ENCODE measurements at regions not wholly inside any gene's neighbourhood (a gene's known extent, or its start where the extent isn't known, plus 50 kb on each side); places are given as distances from the start of the nearest gene placed in this dataset.
"Not testable (repeated sequence)": the region's sequence is repeated elsewhere in the genome, so short reads cannot be mapped to it uniquely, and the experiment has no call there.

- intact Hi-C loops (cut with DNase I): no loop called here
- no peaks in the 10 kb centered on the region for H3K9me3 ChIP-seq
- H3K4me3 ChIP-seq: no peak overlapping the region
- H3K27me3 ChIP-seq: no peaks in the 10 kb centered on the region
- TF ChIP-seq CTCF (IDR thresholded peaks at IDR 0.05) (no peak), POLR2AphosphoS5 (IDR thresholded peaks at IDR 0.05; ENCODE audit: insufficient read depth in 1 of 2, low read depth in 1 of 2) (no peak), POLR2A (IDR thresholded peaks at IDR 0.05) (no peak)
- DNase-seq (ENCODE audit: extremely low spot score in 2 of 2): no peak
- no peak overlapping the region for H3K27ac ChIP-seq
- no peaks in the 10 kb centered on the region for H3K4me1 ChIP-seq
- H3K36me3 ChIP-seq: no peaks in the 10 kb centered on the region
Observed at GRCh38 chr3:78317774-78318173, 1277.9 kb downstream of the ROBO2 start.

GRCh38 chr3:78322780-78323179 lies 1282.9 kb downstream of the ROBO2 start:
- TF ChIP-seq POLR2A (IDR thresholded peaks at IDR 0.05) (no peak), CTCF (IDR thresholded peaks at IDR 0.05) (no peak), POLR2AphosphoS5 (IDR thresholded peaks at IDR 0.05; ENCODE audit: insufficient read depth in 1 of 2, low read depth in 1 of 2) (no peak)
- H3K27me3 ChIP-seq: no peaks in the 10 kb centered on the region
- no peaks in the 10 kb centered on the region for H3K36me3 ChIP-seq
- DNase-seq (ENCODE audit: extremely low spot score in 2 of 2): no peak
- intact Hi-C loops (cut with DNase I): no loop called here
- no peaks in the 10 kb centered on the region for H3K4me1 ChIP-seq
- no peak overlapping the region for H3K4me3 ChIP-seq
- H3K27ac ChIP-seq: no peak overlapping the region
- no peaks in the 10 kb centered on the region for H3K9me3 ChIP-seq

- H3K36me3 ChIP-seq: no peaks in the 10 kb centered on the region
- intact Hi-C loops (cut with DNase I): no loop called here
- TF ChIP-seq CTCF (IDR thresholded peaks at IDR 0.05) (no peak), POLR2A (IDR thresholded peaks at IDR 0.05) (no peak)
- DNase-seq (ENCODE audit: extremely low spot score in 2 of 2): no peak
- no peaks in the 10 kb centered on the region for H3K9me3 ChIP-seq
- no peaks in the 10 kb centered on the region for H3K4me1 ChIP-seq
- H3K27me3 ChIP-seq: no peaks in the 10 kb centered on the region
- no peak overlapping the region for H3K4me3 ChIP-seq
- no peak overlapping the region for H3K27ac ChIP-seq
Observed at GRCh38 chr3:78337801-78338211, 1297.9 kb downstream of the ROBO2 start.

- no peak overlapping the region for H3K27ac ChIP-seq
- H3K4me1 ChIP-seq: no peaks in the 10 kb centered on the region
- intact Hi-C loops (cut with DNase I): no loop called here
- no peaks in the 10 kb centered on the region for H3K9me3 ChIP-seq
- TF ChIP-seq CTCF (IDR thresholded peaks at IDR 0.05) (no peak), POLR2AphosphoS5 (IDR thresholded peaks at IDR 0.05; ENCODE audit: insufficient read depth in 1 of 2, low read depth in 1 of 2) (no peak), POLR2A (IDR thresholded peaks at IDR 0.05) (no peak)
- H3K27me3 ChIP-seq: no peaks in the 10 kb centered on the region
- no peaks in the 10 kb centered on the region for H3K36me3 ChIP-seq
- DNase-seq (ENCODE audit: extremely low spot score in 2 of 2): no peak
- no peak overlapping the region for H3K4me3 ChIP-seq
Observed at GRCh38 chr3:78338405-78338804, 1298.5 kb downstream of the ROBO2 start.

- no peak overlapping the region for H3K27ac ChIP-seq
- H3K27me3 ChIP-seq: no peaks in the 10 kb centered on the region
- no peak overlapping the region for H3K4me3 ChIP-seq
- TF ChIP-seq POLR2AphosphoS5 (IDR thresholded peaks at IDR 0.05; ENCODE audit: insufficient read depth in 1 of 2, low read depth in 1 of 2) (no peak), CTCF (IDR thresholded peaks at IDR 0.05) (no peak)
- no peaks in the 10 kb centered on the region for H3K4me1 ChIP-seq
- intact Hi-C loops (cut with DNase I): no loop called here
- H3K9me3 ChIP-seq: no peaks in the 10 kb centered on the region
- H3K36me3 ChIP-seq: no peaks in the 10 kb centered on the region
- DNase-seq (ENCODE audit: extremely low spot score in 2 of 2): no peak
Observed at GRCh38 chr3:78343221-78343620, 1303.3 kb downstream of the ROBO2 start.

- H3K27me3 ChIP-seq; H3K4me3 ChIP-seq; intact Hi-C loops (cut with DNase I); H3K9me3 ChIP-seq; H3K4me1 ChIP-seq; H3K27ac ChIP-seq; DNase-seq (ENCODE audit: extremely low spot score in 2 of 2); H3K36me3 ChIP-seq: not testable (repeated sequence)
Observed at GRCh38 chr3:78344267-78344666, 1304.4 kb downstream of the ROBO2 start.

Data from vagina (tissue), 2 donors.